Retinal pigment epithelial cell (primary cell): ENCODE measurements at regions not wholly inside any gene's neighbourhood (a gene's known extent, or its start where the extent isn't known, plus 50 kb on each side); places are given as distances from the start of the nearest gene placed in this dataset.
"Not testable (repeated sequence)": the region's sequence is repeated elsewhere in the genome, so short reads cannot be mapped to it uniquely, and the experiment has no call there.

ENCODE experiments used
- DNase-seq: peaks from one replicate; pipeline ENCODE4 v3.0.0-alpha.2; 2010; ENCODE audit warnings: low read depth
- H3K4me3 ChIP-seq: 2 replicates; pipeline ENCODE4 v1.5.1; 2011; ENCODE audit warnings: mild to moderate bottlenecking, low read length, control low read depth, moderate library complexity
- CTCF ChIP-seq: conservative IDR thresholded peaks from 2 replicates; pipeline ENCODE4 v1.5.1; 2011; ENCODE audit warnings: low read depth, low read length, control low read depth, inconsistent platforms

DNA sequence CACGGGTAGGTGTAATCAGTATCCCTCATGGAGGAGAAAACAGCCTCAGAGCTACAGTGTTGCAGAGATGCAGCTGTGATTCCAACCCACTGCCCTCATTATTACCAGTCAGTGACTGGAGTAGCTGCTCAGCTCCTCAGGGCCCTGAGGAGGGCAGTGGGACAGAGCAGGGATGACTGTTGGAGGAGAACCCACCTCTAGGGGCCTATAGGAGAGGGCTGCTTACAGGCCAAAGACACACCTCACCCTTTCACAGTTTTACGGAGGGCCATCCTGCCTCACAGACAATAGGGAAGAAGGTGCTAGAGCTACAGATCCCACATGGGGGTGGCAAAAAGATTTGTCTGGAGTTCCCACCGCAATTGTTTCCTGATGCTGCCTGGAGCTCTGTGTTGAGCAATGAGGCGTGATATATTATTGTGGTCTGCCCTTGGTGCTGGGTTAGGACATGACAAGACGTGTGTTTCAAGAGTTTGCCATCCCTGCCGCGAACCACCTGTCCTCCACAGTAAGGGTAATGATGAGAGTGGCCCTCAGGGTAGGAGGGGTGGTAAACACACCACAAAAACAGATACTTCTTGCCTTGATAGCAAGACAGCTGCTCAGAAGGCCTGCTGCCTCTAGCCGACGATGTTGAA, 140.5 kb upstream of the TPM1 start:
- no peak for DNase-seq
- TF ChIP-seq CTCF: no peak
- no peak overlapping the region for H3K4me3 ChIP-seq

DNA sequence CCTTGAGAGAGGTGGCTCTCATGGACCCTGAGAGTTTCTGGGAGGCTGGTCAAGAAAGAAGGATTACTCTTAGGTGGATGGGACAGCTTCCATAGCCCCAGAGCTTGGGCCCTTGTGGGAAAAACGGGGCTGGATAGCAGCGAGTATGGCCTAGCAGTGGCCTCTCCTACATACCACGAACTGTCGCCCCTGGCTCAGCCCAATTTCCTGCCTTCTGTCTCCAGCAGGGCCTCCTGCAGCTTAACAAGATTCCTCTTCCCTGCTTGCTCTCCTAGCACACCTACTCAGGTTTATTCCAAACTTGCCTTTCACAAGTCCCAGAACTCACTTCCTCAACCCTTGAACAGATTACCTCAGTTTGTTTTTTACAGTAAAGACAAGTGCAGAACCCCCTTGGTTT, 139.7 kb upstream of the TPM1 start:
- H3K4me3 ChIP-seq: no peak overlapping the region
- DNase-seq: no peak
- TF ChIP-seq CTCF: no peak

- no peak for TF ChIP-seq CTCF
- no peak overlapping the region for H3K4me3 ChIP-seq
Measured at GRCh38 chr15:62903437-62903836, 139.1 kb upstream of the TPM1 start.

GRCh38 chr15:62904041-62904910, 138.3 kb upstream of the TPM1 start:
- DNase-seq: no peak
- TF ChIP-seq CTCF: no peak
- no peak overlapping the region for H3K4me3 ChIP-seq

More at GRCh38 chr15:62903437-62903836, 139.1 kb upstream of the TPM1 start:
- no peak for DNase-seq

DNA sequence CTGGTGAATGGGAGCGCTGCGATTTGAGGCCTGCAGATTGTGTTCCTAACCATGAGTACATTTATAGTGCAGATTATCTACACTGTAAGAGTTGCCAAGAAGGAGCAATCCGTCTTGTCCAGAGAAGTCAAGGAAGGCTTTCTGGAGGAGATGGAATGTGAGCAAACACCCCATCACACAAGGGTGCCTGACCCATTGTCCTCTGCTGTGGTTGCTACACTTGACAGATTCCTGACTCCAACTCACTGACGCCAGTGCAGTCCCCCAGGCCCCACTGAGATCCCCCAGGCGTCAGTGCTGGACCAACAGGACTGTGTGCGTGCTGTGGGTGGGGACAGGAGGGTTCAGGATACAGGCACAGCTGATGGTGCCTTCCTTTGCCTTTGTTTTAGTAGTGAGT, 135.9 kb upstream of the TPM1 start:
- TF ChIP-seq CTCF: no peak
- DNase-seq: no peak
- no peak overlapping the region for H3K4me3 ChIP-seq

DNA sequence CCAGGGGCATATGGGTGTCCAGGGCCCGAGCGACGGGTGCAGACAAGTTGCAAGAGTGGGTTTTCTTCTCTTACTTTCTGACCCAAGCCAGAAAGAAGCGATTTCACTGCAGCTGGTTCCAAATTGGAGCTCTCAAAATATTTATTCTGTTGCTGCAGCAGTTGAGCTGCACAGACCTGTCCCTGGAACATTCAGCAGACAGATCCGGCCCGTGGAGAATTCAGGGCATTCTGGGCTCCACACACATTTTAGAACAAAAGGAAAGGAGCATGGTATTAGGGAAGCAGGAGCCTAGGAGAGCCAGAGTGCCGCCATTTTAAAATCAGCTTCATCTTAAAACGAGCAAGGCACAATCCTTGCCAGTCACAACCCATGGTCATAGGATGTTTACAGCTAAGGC, 135.3 kb upstream of the TPM1 start:
- no peak overlapping the region for H3K4me3 ChIP-seq
- DNase-seq: no peak
- no peak for TF ChIP-seq CTCF

DNA sequence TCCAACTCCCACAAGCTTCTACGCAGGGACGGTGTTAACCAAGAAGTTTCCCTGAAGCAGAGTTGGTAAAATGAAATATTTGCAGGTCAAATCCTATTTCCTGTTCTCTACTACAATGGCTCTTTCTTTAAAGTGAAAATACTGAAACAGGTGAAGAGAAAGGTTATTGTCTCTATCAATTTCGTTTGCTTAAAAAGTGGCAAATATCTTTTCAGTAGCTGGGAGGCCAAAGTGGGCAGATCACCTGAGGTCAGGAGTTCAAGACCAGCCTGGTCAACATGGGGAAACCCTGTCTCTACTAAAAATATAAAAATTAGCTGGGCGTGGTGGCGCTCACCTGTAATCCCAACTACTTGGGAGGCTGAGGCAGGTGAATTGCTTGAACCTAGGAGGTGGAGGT, 134.2 kb upstream of the TPM1 start:
- not testable (repeated sequence) for DNase-seq, H3K4me3 ChIP-seq
